GM23248 (cell line): ENCODE measurements at regions not wholly inside any gene's neighbourhood (a gene's known extent, or its start where the extent isn't known, plus 50 kb on each side); places are given as distances from the start of the nearest gene placed in this dataset.

Source experiments
- EZH2 ChIP-seq: fragments of 200-600 bp; sonication (generic); IDR thresholded peaks from 2 replicates; pipeline ENCODE4 v1.6.1; 2018; ENCODE audit warnings: antibody characterized with exemption, mild to moderate bottlenecking; ENCODE audit not compliant: insufficient read depth, poor library complexity, severe bottlenecking
- EZH2phosphoT487 ChIP-seq: fragments of 200-600 bp; sonication (generic); IDR thresholded peaks from 2 replicates; pipeline ENCODE4 v1.6.1; 2018; ENCODE audit warnings: antibody characterized with exemption, moderate library complexity, mild to moderate bottlenecking, low read depth; ENCODE audit not compliant: insufficient read depth

- TF ChIP-seq EZH2 (no peak), EZH2phosphoT487 (no peak)
These were observed 92.0 kb downstream of the IER5 start for GRCh38 chr1:181180407-181181031.
